ENCODE measurements at regions not wholly inside any gene's neighbourhood (a gene's known extent, or its start where the extent isn't known, plus 50 kb on each side); places are given as distances from the start of the nearest gene placed in this dataset.

DNA sequence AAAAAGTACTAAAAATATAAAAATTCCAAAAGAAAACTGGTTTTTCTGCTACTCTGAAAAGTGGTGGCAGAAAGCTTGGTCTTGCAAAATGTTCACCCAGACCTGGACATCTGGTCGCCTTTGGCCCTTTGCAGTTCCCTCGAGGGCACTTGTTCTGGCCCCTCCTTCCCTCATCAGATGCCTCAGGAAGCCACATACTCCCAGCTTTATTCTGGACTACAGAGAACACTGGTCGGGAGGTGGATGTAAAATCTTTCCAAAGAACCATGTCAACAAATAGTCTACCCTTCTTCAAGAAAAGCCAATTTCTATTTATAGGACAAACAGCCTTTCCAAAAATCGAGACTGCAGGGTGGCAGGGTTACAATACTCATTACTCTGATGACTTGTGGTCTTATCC is 726.1 kb downstream of the TNS3 start:
- TF ChIP-seq, protein P1, sequence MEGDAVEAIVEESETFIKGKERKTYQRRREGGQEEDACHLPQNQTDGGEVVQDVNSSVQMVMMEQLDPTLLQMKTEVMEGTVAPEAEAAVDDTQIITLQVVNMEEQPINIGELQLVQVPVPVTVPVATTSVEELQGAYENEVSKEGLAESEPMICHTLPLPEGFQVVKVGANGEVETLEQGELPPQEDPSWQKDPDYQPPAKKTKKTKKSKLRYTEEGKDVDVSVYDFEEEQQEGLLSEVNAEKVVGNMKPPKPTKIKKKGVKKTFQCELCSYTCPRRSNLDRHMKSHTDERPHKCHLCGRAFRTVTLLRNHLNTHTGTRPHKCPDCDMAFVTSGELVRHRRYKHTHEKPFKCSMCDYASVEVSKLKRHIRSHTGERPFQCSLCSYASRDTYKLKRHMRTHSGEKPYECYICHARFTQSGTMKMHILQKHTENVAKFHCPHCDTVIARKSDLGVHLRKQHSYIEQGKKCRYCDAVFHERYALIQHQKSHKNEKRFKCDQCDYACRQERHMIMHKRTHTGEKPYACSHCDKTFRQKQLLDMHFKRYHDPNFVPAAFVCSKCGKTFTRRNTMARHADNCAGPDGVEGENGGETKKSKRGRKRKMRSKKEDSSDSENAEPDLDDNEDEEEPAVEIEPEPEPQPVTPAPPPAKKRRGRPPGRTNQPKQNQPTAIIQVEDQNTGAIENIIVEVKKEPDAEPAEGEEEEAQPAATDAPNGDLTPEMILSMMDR (IDR thresholded peaks at IDR 0.05 in 4 of 5, conservative IDR thresholded peaks at IDR 0.05 in 1 of 5), result no peak
- no peak for TF ChIP-seq POLR2A (IDR thresholded peaks at IDR 0.05)
